ENCODE measurements at regions not wholly inside any gene's neighbourhood (a gene's known extent, or its start where the extent isn't known, plus 50 kb on each side); places are given as distances from the start of the nearest gene placed in this dataset.
"Not testable (repeated sequence)": the region's sequence is repeated elsewhere in the genome, so short reads cannot be mapped to it uniquely, and the experiment has no call there.

DNA sequence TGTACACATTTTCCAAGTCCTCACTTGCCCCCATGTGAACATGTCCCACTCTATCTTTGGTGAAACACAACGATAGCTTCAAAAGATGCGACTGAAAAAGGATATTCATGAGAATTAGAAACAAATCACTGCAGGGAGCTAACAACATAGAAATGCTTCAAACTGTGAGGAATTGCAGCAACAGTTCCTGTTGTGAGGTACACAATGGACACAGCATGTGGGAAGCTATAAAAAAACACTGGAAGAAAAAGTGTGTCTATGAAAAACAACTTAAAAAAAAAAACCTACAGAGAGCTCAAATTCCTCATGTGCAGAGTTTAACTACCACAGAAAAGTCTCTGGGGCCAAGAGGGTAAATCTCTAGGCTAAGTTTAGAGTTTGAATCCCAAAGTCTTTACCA is 51.6 kb upstream of the BLTP1 start:
- no peak for DNase-seq

DNA sequence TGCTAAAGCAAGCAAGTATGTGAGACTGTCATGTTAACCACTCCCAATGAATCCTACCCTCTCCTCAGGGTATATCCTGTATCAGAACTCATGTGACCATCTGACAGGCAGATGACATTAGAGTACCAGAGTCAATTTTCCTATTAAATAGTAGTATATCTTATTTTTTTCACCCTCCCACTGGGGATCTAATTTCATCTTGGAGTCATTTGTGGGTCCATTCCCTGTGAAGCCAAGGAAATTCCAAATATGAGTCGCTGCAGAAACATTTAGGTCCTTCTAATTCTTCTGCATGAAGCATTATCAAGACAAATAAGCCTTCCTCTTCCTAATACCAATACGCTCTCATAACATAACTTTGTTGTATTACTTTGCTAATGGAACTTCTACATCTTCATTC is 52.2 kb upstream of the BLTP1 start:
- no peak for DNase-seq

DNA sequence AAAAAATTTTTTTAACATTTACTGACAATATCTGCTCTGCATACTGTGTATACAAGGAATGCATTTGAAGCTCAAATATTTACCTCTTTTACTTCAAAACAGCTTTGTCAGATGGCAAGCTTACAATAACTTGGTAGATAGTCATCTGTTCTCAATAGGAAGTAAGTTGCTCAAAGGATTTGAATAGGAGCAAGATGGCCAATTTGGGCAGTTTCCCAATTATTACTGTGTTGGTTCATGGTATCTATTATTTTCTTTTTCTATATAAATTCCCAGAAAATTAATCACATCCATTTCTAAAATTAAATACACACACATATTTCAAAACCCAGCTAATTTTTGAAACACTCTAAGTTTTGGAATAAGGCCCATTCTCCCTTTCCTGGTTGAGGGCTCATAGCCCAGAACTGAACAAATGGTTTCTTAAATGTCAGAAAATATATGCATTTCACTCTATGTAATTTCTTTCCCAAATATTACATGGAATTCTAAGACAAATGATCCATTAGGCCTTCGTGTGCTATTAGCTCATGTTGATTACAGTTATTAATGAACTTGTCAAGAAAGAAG is 60.2 kb upstream of the BLTP1 start:
- DNase-seq, result no peak

DNA sequence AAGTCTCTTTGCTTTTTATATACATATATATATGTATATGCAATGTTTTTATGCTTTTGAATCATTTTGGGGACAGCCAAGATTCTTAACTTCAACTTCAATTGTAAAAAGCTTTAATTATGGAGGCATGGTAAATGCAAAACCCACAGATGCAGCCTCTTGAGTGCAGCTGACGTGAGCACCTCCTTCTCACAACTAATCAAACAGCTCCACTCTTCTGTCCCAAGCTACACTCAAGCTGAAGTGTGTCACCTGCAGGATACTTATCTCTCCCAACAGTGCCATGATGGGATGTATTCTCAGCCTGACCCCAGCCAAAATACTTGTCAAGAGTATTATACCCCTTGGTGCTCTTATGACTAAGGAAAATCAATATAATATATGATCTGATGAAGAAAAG is 60.7 kb upstream of the BLTP1 start:
- no peak for DNase-seq

DNA sequence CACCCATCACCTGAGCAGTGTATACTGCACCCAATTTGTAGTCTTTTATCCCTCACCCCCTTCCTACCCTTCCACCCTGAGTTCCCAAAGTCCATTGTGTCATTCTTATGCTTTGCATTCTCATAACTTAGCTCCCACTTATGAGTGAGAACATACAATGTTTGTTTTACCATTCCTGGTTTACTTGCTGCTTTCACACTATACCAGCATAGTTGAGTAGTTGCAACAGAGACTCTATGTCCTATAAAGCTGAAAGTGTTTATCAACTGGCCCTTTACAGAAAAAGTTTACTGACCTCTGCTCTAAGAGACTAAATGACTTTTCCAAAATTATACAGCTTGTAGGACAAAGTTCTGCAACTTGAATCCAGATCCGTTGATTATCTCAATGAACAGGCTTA is 61.1 kb upstream of the BLTP1 start:
- DNase-seq, result no peak

DNA sequence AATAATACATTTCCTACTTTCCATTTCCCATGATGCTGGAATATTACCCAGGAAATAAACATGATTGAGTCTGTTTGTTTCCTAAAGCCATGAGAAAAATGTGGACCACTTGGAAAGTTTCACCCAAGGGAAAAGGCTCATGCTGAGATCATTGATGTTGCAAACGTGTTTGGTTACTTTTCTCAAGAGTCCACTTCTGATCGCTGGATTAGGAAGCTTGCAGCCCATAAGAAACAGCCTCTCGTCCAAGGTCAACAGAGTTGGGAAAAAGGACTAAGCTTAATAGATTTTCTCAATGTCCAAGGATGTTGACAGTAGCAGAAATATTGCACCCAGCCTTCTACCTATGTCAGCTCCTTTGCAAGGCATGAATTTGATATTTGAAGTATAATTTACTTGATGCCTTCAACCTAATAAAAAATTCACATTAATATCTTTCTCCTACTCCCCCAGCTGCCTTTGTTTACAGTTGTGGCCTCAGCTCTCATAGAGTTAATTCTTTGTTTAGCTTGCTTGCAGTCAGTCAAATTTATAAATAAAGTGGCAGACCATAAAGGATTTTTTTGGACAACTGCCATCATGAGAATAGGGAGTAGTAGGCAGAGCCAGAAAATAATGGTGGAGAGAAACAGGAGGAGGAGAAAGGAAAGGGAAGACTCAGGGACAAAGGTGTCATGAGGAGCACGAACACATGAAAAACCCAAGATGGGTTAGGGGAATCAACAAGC is 65.6 kb upstream of the BLTP1 start:
- no peak for DNase-seq

DNA sequence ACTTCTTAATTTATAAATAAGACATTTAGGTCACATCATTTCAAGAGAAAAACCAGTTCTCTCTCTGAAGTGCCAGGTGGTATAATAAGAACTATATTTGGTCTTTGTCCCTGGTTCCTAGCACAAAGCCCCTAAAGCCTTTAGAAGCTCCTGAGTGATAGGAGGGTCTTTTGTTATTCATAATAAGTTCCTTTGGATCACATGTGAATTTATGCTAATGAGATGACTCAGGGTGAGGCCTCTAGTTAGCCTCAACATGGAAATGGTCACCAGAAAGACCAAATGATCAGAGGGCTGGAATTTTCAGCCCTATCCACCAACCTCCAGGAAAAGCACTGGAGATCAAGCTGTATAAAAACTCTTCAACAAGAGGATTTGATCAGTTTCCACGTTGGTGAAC is 68.1 kb upstream of the BLTP1 start:
- no peak for DNase-seq

DNA sequence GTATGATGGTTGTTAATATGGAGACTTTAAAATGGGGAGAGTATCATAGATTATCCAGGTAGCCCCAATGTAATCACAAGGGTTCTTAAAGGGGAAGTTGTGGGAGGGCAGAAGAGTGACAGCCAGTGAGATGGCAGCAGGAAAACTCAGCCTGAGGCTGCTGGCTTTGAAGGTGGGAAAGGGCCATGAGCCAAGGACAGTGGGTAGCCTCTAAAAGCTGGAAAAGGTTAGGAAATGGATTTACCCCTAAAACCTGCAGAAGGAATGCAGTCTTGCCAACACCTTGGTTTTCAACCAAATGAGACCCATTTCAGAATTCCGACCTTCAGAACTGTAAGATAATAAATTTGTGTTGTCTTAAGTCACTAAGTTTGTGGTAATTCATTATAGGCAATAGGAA is 68.8 kb upstream of the BLTP1 start:
- DNase-seq, result no peak

DNA sequence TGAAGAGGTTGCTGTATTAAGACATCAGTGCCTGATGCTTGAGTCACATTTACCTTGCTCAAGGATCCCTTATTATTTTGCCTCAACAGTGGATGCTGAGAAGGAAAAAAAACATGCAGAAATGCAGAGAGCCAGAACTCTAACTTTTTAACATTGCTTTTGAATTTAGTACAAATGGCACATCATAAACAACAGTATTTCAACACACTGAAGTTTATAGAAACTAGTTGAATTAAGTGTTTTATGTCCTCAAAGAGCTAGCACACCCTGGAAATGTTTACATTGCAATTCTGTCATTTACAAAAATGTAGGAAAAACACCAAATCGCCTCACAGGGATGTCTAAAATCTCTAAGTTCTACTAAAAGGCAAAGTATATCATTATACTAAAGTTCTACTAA is 69.5 kb upstream of the BLTP1 start:
- DNase-seq, result no peak

DNA sequence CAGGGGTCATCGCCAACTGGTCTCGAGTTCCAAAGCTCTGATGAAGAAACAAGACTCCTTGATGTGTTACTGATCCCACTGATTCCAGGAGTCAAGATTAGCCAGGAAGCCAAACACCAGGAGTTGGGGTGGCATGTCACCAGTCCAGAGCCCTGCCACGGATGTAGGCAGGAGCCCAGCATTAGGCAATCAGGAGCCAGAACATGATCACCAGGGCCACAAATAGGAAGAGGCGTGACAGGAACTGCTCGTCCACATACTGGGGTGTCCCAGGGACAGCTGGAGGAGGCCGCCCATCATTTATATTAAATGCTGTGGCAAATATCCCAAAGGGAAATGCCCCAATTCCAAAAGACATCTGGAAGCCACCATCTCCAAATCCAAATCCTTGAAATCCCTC is 74.5 kb upstream of the BLTP1 start:
- not testable (repeated sequence) for DNase-seq

DNA sequence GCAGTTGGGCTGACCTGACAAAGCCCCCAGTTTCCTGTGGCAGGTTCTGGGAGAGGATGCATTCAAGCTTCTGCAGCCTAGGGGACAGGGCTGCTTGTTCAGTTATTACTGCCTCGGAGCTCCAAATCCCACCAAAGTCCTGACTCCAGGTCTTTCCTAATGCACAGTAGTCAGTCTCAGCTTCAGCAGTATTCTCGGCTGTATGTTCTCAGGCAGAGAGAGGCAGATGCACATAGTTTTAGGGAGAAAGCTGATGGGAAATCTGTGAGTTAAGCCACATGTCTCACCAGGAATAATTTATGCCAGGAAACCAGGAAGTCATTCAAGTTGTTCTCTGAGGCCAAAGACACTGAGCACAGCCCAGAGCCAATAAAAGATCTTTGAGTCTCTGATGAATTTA is 75.3 kb upstream of the BLTP1 start:
- not testable (repeated sequence) for DNase-seq

DNA sequence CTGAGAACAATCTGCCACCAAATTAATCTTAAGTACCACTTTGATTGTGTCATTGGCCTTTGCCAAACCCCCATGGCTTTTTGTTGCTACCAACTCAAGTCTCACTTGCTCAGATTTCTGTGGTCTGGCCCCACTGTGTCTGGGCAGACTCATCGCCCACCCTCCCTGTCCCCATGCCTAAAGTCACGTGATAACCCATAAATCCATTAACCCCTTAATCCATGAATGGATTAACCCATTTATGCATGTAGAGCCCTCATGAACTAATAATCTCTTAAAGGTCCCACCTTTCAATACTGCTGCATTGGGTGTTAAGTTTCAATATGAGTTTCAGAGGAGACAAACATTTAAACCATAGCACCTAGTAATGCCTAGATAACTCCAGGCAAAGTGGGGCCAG is 78.5 kb upstream of the BLTP1 start:
- no peak for DNase-seq

DNA sequence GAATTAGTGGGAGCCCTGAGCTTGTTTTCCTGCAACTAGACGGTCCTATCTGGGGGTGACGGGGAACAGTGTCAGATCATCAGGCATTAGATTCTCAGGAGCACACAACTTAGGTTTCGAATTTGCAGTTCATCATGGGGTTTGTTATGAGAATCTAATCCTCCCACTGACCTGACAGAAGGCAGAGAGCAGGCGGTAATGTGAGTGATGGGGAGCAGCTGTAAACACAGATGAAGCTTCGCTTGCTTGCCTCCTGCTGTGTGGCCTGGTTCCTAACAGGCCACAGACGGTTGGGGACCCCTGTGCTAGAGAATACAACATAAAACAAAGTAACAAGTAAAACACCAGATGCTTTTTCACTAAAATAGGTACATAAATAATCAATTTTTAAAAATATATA is 86.2 kb upstream of the BLTP1 start:
- no peak for DNase-seq

DNA sequence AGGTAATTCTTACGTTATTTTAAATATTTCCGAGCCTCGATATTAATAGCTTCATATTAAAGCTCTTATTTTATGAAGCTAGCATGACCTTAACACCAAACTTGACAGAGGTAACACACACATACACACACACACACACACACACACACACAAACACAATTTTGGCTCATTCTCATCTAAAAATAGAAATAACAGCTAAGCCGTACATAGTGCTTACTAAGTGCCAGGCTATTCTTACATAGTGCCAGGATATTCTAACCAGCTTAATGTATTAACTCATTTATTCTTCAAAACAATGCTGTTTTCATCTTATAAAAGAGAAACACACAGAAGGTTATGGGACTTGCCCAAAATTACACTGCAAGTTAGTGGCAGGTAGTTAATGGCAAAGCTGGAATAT is 87.0 kb upstream of the BLTP1 start:
- DNase-seq, result no peak

DNA sequence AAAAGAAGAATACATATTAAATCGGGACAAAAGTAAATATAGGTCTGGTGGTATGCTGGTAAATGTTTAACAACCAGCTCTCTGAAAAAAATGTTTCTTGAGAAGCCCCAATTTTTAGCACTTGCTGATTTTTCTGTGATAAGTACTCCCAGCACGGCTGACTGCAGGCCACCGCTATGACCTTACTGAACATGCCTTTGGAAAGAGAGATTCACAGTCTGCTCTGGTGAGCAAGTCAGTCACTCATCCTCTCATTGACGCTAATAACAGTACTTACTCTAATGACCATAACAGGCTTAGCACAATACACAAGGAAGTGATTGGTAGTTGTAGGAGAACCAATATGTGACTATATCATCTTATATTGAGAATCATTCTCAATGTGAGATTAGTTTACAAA is 98.9 kb upstream of the BLTP1 start:
- DNase-seq, result no peak

DNA sequence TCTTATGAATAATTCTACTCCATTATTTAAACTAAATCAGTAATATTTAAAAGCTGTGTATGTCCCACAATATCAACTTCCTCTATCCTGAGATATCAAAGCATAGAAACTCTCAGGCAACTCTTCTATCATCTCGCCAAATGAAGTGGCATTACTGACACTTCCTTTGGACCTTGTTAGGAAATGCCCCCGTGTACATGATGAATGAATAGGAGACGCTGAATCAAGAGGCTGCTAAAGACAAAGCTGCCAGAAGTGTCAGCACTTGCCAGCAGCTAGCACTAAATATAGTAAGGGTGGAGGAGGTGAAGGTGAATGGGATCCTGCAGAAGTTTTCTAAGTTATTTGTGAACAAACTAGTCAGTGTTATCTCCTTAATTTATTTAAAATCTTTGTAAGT is 99.5 kb upstream of the BLTP1 start:
- DNase-seq, result no peak

DNA sequence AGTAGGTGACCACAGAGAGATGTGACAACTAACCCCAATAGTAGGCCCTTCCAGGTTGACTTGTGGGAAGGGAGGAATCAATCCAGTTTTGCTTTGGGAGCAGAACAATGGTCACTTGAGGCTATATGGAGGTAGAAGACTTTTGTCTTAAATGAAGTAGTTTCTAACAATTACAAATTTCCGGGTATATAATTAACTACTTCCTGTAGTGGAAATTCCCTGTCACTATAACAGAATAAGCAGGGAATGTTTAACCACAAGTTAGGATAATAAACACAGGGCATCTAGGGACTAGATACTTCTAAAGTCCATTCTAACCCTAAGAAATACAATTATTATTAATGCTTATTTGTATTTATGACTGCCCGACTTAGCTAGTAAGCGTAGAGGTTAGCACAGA is 99.0 kb upstream of the TRPC3 start:
- DNase-seq, result no peak

DNA sequence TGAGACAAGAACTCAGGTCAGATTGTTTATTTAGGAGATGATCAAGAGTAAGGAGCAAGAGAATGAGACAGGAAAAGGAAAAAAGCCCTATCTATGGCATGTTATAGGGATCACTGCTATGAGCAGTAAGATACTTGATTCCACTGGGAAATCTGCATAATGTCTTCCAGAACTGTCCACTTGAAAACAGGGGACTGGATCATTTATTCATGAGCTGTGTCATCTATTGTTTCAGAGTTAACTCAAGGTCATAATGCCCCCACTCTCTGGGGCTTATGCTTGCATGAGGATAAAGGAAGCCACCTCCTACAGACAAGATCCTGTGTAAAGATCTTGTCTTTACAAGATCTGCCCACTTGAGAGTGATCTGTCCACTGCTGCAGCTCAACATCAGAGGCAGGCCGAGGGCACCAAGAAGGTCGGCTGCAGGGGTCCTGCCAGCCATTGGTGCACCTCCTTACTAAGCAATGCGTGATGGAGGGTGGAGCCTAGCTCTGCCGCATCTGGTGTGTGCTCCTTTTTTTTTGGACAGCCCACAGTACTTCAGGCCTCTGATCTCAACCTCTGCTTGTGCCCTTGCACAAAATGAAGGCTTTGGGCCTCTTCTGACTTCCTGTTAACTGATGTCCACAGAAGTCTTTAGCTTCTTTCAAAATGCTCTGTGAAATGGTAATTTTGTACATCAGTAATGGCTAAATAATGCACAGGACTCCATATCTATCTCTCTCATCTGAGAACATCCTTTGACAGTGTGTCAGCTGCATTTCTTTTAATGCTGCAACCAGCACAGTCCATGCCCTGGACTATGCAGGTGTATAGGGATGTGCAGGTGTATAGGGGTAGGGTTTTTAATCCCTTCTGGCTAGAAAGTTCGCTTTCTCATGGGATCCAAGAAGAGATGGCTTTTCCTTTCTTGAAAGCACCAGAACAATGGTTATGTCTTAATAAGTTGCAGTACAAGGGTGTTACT is 95.9 kb upstream of the TRPC3 start:
- DNase-seq, result no peak

DNA sequence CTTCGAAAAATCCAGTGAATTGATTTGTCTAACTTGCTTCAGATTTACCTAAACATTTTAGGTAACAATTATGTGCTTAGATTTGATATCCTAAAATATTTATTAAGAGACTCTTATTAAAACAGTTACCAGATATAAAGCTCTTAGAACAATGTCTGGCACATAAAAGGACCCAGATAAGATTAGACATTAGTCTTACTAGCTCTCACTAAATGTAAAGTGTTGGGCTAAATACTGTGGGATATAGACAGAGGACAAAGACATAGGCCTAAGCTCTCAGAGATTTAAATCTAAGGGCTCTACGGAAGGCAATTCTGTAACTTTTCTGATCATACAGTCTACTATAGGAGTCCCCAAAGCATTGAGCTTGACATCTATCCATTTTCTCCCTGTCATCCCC is 94.4 kb upstream of the TRPC3 start:
- DNase-seq, result no peak

DNA sequence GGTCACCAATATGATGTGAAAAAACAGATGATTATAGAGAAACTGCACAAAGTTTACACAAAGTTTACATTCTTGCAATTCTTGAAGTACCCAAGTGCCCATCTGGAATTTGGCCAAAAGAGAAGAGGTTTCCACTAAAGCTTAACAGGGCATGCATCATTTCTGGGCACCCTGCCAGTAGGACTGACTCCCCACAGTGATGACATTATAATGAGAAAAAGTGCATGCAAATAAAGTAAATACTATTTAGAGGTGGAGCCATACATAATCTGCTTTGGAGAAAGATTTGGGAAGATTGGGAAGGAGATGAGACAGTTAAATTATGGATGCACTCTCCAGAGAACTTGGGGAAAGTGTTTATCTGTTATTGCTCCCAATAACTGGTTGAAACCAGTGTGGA is 93.7 kb upstream of the TRPC3 start:
- peak; percentile 15 for DNase-seq

DNA sequence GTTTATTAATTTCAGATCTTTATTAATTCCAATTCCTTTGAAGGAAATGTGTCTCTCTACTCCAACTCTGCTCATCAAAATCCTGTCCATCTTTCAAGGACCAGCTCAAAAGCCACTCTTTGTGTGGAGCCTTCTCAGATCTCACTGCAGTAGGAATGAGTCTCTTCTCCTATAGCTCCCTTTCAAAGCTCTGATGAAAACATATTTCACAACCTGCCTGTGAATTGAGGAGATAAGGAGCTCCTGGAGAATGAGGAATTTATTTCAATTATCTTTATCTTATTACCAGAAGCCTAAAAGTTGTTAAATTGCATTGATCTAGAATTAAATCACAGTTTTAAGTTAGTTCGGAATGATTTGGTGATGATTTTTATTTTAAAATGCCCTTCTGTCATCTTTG is 92.6 kb upstream of the TRPC3 start:
- DNase-seq, result no peak

DNA sequence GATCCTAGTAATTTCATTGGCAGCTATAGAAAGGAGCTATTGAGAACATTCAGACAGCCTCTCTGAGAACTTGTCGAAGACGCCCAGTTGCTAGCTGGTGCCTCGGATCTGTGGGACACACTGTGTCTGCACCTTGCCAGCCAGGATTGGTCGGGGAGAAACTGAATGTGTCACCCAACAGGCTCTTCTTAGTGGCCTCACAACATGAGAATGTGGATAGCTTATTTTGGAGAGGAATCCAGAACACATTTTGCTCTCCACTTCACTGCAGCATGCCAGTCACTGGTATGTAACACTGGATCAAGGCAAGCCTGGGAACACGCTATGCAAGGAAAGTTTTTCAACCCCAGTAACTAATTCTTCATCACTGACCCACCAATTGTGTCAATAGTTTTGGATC is 89.5 kb upstream of the TRPC3 start:
- no peak for DNase-seq

DNA sequence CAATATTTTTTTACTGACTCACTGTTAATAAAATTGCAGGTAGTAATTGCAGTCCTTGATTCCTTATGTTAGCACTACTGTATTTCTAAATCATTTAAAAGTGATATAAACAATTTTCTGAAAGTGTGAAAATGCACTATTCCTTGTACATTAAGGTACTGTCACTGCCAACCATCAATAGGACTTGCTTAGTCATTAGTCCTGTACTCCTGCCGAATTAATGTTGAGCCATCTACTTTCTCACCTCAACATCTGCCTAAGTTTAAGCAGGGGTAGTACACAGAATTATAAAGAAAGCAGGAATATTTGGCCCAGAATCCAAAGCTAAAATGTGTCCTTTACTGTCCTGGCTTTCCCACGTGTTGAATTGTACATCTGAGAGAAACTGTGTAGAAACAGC is 87.0 kb upstream of the TRPC3 start:
- DNase-seq, result no peak

DNA sequence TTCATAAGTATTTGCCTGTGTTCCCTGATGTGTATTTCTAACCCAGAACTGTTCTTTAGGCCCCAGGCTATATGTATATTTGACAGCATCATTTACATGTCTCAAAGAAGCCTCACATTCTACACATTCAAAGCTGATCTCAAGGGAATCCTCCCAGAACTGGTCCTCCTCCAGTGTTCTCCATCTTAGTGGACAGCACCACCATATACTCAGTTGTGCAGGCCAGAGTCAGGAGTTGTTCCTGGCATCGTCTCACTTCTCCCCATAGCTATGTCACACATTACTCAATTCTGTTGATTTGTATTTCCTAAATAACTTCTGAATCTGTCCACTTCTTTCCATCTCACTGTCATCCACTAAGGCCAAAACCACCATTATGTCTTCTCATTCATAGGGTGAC is 82.8 kb upstream of the TRPC3 start:
- no peak for DNase-seq
